Stimulated activated CD8-positive, alpha-beta memory T cell treated with anti-CD3 and anti-CD28 coated beads, Interleukin-2, amount 100 ng/mL, for 1 hour (primary cell): ENCODE measurements at regions not wholly inside any gene's neighbourhood (a gene's known extent, or its start where the extent isn't known, plus 50 kb on each side); places are given as distances from the start of the nearest gene placed in this dataset.

Source experiments
- DNase-seq, 2 donors: peaks; one replicate each; pipeline ENCODE4 v3.0.0-alpha.2; 2020; ENCODE audit warnings: low read depth in 2 of 2

DNA sequence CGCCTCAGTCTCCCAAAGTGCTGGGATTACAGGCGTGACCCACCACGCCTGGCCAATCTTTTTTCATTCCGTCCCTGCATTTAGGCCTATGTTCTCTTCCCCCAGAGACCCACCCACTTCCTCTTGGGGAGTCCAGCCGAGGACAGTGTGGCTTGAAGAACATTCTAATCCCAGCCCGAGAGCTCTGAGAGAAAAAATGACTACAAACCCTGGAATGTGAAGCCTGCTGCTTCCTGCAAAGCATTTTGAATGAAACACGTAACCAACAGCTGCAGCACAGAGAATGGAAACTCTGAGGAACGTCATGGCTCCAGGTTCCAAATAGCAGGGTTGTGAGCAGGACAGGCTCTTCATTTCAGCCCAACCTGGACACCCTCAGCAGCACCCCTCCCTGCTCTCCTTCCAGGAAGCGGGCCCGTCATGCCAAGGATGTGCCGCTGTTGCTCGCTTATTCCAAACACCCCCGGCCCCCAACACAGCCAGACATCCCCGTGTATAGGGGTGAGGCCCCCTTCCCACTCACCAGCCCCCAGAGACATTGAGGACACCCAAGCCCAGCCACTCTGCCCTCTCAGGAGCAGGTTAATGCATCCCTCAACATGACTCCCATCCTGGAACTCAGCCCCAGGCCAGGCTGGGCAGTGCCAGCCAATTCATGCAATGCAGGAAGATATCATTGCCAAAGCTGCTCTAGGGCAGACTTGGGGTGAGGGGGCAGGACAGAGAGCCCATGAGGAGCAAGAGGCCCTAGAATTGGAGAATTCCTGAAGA lies 139.8 kb downstream of the ZFP36L2 start:
- DNase-seq, result no peak

DNA sequence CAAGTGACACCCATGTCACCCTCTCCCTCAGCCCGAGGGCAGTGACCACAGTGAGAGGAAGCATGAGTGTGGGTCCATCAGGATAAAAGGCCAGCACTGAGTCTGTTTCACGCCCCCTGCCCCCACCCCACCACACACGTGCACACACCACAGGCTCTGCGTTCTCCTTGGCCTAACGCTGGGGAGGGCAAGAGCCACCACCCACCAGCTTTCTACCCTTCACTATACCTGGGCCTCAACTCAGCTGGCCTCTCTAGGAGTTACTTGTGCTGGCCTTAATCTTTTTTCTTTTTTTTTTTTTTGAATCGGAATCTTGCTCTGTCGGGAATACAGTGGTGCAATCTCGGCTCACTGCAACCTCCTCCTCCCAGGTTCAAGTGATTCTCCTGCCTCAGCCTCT lies 140.5 kb downstream of the ZFP36L2 start:
- no peak for DNase-seq

DNA sequence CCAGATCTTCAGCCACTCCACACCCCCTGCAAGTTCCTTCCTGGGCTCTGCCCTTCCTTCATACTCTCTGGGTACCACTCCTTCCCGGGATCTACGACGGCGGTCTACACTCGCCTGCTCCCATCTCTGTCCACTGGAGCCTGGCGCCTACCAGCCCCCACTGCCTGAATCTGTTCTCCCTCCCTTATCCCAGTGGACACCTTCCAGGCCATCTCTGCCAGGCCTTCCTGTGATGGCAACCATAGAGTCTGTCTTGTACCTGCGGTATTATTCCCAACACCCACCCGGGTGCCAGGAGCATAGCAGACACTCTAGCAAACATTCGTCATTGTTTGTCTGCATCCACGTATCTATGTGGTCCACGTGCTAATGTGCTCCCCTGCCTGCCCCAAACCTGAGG lies 140.9 kb downstream of the ZFP36L2 start:
- no peak for DNase-seq

DNA sequence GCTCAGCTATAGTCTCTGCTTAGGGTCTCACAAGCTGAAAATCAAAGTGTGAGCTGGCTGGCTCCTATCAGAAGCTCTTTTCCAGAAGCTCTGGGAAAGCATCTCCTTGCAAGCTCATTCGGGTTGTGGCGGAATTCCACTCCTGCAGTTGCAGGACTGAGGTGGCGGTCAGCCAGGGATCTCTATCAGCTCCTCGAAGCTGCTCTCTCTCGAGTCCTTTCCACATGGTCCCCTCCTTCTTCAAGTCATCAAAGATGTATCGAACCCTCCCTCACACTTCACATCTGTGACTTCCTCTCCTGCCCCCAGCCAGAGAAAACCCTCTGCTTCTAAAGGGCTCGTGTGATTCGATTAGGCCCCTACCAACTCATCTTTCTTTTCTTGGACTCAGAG lies 141.7 kb downstream of the ZFP36L2 start:
- DNase-seq, result no peak

DNA sequence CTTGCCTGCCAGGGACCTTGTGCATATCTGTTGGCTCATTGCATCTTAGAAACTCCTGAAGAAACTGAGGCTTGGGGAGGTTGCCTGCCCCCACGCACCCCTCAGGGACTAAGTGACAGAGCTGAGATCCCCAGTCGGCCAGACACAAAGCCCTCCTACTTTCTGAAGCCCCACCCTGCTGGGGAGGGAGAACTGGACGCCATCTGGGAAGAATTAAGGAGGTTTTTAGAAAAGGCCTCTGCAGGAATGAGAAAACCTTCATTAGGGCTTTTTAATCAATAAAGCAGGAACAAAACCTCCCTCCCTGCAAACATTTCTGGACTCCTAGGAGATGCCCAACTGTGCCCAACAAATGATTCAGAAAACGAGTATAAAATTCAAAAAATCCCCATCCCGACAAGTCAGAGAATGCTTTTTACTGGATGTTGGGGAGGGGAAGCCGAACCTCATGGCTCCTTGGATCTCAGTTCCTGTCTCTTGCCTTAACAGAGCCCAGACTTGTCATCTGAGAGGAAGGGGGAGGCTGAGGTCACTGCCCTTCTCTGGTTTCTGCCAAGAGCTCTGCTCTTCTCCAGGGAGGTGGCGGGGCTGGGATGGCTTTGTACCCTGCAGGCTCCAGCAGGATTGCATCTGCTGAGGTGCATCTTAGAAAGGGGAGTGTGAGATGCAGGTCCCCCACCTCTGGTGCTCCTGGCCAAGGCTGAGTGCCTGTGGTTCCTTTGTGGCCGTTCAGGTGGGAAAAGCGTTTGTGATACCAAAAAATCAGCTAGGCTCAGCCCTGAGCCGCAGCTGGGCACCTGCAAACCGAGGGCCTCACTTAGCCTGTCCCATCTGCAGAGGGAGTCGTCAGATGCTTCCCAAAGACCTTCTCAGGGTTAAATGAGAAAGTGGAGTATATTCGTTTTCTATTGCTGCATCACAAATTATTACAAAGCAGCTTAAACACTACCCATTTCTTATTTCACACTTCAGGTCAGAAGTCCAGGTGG lies 142.4 kb downstream of the ZFP36L2 start:
- DNase-seq, result no peak

DNA sequence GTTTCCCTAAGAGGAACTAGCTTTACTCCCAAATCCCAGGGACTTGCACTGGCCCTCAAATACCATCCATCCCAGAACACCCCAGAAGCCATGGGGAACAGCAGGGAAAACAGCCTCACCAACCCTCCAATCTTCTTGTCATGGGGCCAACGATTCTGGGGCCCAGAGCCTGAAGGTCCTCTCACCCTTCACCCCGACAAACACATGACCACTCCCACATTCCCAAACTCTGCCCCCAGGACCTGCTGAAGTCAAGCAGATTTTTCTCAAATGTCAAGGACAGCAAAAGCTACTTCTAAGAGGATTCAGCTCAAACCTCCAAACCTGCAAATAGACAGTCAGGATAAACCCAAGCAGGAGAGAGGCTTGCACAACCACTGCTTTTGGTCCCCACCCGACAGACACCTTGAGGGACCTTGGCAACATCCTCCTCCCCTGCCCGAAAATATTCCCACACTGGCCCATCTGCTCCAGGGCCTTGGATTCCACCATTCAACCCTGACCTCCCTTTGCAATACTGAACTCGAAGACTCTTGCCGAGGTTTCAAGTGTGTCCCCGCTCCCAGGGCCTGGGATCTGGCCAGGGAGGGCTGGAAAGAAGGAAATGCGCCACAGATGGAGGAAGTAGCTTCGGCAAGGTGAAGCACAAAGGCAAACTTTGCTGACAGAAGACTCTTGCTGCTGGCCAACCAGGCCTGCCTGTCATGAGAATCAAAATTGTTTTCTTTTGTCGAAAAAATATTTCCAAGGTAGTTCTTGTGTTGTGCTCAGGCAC lies 143.3 kb downstream of the ZFP36L2 start:
- no peak for DNase-seq

DNA sequence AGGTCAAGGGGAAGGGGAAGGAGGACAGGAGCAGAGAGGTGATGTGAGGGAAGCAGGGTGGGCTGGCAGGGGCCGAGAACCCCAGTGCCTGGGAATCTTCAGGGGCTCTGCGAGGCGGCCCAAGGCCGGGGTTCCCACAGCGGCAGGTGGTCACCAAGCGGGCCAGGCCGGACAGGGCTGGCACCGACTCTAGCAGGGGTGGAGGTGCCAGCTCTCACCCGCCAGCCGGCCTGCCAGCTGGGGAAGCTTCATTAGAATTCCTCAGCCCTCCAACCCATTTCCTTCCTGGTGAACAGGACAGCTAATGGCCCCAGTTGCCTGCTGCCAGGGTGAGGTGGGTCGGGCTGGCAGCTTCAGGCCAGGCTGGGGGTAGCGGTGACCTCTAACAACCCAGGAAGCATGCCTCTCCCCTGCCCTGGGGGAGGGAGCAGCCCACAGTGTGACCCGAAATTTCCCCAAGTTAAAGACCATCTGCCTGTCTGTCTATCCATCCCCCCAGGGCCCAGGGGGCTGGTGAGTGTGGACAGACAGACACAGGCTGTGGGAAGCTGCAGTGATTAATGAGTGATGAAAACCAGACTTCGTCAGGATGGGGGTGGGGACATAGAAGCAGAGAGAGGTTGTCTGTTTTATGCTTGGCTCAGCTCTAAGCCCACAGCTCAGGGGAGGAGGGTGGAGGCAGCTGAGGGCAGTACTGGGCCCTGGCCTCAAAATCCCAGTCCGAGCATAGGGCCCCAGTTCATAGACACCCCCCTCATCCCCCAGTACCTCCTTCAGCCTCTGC lies 144.1 kb downstream of the ZFP36L2 start:
- DNase-seq, result no peak

DNA sequence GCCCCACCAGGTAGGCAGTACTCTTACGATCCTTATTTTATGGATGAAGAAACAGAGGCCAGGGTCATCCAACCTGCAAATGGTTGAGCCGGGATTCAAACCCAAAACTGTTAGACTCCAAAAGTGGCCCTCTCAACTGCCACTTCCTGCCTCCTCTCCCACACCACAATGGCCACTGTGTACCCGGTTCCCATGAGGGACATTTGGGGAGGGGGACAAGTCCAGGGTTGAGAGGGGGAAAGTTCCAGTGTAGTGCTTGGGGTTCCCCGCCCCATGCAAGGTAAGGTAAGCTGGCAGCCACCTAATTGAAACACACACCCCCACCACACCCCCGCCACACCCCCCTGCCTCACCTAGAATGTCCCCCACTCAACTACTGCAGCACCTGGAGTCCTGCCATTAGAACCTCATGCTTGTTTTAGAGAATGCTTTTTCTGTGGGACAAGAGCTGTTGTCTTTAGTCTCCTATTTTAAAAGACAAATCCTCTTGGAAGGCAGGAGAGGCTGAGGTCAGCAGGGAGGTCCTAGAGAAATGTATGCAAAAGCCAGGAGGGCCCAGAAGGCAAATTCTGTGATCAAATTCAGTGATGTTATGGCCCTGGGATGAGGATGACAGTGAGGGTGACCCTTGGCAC lies 145.2 kb downstream of the ZFP36L2 start:
- DNase-seq, result no peak

DNA sequence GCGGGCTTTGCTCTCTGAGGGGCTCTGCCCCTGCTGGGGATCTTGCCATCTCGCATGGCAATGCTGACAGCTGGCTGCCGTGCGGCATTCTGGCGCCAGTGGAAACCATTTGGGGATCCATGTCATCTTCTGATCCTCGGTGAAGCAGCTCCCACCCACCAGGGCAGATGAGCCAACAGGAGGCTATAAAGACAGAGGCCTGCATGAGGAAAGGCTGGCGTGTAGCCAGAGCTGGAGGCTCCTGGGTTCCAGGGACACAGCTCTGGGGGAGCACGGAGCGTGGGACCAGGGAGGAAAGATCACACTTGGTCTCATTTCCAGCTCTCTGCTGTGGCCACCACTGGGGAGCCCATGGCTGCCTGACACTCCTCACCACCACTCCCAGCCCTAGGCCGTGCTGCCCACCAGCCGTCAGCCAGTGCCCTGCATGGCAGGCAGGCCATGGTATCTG lies 145.8 kb downstream of the ZFP36L2 start:
- DNase-seq, result no peak

DNA sequence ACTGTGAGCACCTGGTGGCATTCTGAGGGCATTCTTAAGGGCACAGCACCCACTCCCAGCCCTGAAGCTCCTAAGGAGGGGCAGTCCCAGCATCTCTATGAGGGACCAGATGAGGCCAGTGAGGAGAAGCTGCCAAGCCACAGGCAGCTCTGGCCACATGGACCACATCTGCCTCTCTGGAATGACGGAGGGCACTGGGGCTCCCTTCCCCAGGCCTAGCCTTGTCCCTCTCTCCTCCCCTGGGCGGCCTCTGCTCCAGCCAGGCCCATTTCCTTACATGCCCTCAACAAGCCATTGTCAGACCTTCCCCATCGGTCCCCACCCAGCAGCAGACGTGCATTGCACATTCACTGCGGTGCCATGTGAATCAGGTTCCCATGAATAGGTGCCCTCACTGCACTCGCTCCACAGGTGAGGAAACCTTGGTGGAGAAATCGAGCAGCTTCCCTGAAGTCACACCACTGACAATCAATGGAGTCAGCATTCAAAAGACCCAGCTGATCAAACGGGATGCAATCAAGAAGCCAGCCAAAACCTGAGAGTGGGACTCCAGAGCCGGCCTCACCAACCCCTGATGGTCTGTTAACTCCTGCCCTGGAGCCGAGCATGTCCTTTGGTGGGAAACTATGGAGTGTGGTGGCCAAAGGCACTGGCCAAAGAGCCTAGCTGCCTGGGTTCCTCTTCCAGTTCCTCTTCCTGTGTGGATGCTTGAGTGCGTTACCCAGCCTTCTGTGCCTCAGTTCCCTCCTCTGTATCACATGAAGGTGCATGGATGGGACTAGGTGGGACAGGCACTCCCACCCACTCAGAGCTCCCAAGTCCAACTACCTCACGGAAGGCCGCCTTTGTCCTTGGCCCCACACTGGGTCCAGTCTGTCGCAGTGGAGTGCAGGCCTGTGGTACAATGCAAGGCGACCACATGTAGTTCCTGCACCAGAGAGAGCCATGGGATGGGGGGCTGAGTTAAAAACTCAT lies 147.3 kb downstream of the ZFP36L2 start:
- DNase-seq, result no peak

DNA sequence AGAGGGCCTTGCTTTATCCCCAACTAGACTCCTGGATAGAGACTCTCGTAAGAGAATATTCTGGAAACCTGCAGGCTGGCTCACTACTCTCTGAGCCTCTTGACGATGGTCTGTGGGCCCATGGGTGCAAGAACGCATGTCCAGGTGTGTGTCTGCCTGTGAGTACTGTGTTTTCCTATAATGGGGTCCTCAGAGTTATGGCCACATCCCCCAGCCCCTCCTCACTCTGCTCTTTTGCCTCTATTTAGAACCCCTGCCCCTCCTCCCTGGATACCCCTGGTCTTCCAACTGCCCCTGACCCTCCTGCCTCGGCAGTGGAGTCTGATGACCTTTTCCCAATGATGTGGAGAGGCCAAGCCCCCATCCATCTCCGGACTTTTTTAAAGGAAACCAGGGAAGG lies 148.1 kb downstream of the ZFP36L2 start:
- DNase-seq, result no peak

DNA sequence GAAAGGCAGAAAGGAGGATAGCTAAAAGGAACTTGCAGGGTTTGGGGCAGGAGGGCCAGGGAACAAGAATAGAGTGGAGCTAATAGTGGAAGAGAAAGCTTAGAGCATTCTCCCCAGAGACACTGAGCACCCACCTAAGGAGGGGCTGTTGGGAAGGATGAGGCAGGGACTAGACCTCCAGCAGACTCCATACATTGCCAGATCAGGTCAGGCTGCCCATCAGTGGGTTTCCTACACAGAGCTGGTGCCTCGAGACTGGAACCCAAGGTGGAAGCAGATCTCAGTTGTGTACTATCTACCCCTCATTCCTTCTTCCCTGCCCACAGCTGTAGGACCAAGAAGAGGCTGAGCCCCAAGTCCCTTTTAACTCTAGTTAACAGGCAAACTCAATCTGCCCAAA lies 148.5 kb downstream of the ZFP36L2 start:
- DNase-seq, result no peak

DNA sequence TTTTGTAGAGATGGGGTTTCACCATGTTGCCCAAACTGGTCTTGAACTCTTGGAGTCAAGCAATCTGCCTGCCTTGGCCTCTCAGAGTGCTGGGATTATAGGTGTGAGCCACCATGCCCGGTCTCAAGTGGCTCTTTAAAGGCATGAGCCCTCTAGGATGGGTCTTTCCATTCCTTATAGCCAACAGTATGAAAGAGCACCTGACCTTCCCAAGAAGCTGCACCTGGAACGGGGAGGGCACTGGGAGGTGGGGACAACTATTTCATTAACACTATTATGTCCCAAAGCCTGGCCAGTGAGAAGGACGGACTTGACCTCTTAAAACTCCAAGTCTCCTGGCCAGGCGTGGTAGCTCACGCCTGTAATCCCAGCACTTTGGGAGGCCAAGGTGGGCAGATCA lies 149.7 kb downstream of the ZFP36L2 start:
- DNase-seq, result no peak

DNA sequence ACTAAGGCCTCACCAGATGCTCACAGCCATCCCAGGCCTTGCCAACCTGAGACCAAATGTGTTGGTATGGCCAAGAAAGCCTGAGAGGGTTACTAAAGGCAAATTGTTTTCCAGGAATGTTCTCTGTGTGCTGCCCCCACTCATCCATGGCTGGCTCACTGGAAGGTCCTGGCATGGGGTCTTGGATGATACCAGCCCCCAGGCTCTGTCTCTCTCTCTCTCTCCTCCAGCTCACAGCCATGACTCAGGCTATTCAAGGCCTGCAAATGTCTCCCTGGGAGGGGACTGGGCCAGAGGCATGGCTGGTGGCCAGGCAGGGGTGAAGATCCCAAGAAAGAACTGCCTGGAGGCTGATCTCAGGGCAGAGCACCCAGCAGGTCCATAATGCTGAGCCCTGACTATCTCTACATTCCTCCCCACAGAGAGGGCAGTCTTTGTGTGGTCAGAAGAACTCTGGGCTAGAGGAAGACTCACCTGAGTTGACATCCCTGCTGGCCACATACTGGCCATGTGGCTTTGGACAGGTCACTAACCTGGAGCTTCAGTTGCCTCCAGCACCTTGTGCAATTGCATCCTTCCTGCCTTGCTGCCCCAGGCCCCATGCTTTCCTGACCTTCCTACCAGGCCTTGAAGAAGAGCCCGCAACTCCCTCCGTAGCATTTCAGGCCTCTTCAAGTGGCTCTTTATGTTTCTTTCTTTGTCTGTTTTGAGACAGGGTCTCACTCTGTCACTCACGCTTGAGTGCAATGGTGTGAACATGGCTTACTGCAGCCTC lies 150.4 kb downstream of the ZFP36L2 start:
- no peak for DNase-seq

DNA sequence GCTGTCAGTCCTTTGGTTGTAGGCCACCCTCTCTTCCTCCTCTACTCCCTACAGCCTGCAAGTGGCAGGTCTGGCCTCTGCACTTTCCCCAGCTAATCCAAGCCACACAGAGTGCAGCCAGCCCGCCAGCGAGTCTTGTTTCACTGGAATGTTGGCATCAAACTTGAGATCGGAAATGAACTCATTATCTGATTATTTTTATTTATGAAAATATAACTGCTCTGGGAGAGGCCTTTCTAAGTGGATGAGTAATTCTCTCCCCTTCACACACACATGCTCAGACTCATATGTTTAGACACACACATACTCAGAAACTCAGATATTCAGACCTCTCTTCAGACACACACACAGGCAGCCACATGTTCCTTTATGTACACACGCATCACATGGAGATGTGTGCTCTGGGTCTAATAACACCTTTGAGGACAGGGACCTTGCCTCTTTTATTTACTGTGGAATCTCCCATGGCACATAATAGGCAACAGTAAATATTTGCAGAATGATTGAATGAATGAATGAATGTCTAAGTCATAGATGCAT lies 151.3 kb downstream of the ZFP36L2 start:
- no peak for DNase-seq

DNA sequence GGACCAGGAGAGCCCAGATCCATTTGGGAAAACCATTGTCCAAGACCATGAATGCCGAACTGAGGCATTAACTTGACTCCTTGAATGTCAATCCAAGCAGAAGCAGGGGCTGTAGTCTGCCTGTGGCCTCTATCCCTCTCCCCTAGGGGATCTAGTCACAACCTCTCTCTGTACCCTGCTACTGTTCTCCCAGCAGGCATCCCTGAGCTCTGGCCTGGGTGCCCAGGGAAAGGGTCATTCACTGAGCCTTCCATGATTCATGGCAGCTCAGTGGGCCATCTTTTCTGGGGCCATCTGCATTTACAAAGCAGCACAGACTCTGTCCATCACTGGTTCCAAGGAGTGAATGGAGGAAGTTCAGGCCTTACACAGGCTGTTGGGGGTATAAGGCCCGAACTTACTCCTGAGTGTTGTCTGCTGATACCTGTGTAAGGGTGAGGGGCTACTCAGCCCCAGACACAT lies 151.8 kb downstream of the ZFP36L2 start:
- no peak for DNase-seq

DNA sequence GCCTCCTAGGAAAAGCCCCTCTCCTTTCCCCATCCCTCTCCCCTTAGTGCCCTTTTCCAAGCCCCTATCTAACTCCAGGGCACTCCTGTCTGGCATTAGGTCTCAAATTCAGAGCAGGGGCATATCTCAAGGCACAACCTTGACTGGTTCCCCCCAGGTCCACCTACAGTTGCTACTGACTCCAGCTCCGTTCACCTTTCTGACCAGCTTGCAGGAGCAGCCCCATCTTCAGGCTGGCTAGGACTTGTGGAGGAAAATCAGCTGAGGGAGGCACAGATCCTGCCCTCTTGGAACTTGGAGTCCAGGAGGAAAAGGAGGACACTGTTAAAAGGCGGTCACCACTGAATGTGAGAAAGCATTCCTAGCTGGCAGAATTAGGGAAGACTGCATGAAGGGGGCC lies 152.4 kb downstream of the ZFP36L2 start:
- DNase-seq, result no peak

DNA sequence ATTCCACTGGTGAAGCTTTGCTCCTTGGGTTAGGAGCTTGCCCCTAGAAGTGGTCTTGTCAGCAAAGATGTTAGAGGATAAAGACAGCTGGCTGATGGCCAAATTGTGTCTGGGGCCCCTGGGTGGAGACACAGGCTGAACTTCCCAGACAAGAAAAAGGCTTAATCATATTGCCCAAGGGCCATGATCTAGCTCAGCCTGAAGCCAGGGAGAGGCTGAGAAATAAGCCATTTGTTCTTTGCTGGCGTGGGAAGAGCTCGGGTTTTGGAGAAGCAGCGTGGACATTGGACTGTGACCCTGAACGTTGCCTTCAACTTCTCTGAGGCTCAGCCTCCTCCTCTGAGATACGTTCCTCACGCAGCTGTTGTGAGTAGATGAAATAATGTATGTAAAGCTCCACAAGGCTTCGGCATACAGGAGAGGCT lies 153.0 kb downstream of the ZFP36L2 start:
- no peak for DNase-seq
